Fibroblast of upper back skin (primary cell): ENCODE measurements at regions not wholly inside any gene's neighbourhood (a gene's known extent, or its start where the extent isn't known, plus 50 kb on each side); places are given as distances from the start of the nearest gene placed in this dataset.
"Not testable (repeated sequence)": the region's sequence is repeated elsewhere in the genome, so short reads cannot be mapped to it uniquely, and the experiment has no call there.

Experiments used
- DNase-seq: peaks from one replicate; pipeline ENCODE4 v3.0.0-alpha.2; 2013

- DNase-seq: no peak
Observed at GRCh38 chr20:43364001-43364400, 93.7 kb upstream of the SRSF6 start.

GRCh38 chr20:43363506-43363905 is 94.2 kb upstream of the SRSF6 start:
- no peak for DNase-seq

- no peak for DNase-seq
Observed at GRCh38 chr20:43361526-43361925, 96.2 kb upstream of the SRSF6 start.

GRCh38 chr20:43360016-43360415 is 97.7 kb upstream of the SRSF6 start:
- no peak for DNase-seq

GRCh38 chr20:43358811-43359210 is 98.9 kb upstream of the SRSF6 start:
- no peak for DNase-seq

GRCh38 chr20:43357352-43357751 is 100.3 kb upstream of the SRSF6 start:
- DNase-seq: no peak

- no peak for DNase-seq
Observed at GRCh38 chr20:43355610-43356009, 102.1 kb upstream of the SRSF6 start.

GRCh38 chr20:43352996-43353395 is 104.7 kb upstream of the SRSF6 start:
- no peak for DNase-seq

GRCh38 chr20:43350694-43351093 is 107.0 kb upstream of the SRSF6 start:
- DNase-seq: not testable (repeated sequence)

- no peak for DNase-seq
Observed at GRCh38 chr20:43349841-43350240, 107.9 kb upstream of the SRSF6 start.

GRCh38 chr20:43347839-43348238 is 109.9 kb upstream of the SRSF6 start:
- DNase-seq: not testable (repeated sequence)

- no peak for DNase-seq
Observed at GRCh38 chr20:43345676-43346075, 112.0 kb upstream of the SRSF6 start.

- DNase-seq: no peak
Observed at GRCh38 chr20:43341511-43341910, 116.2 kb upstream of the SRSF6 start.

- DNase-seq: no peak
Observed at GRCh38 chr20:43337036-43337435, 120.7 kb upstream of the SRSF6 start.

GRCh38 chr20:43334080-43334479 is 123.6 kb upstream of the SRSF6 start:
- DNase-seq: no peak

- DNase-seq: no peak
Observed at GRCh38 chr20:43331906-43332305, 125.8 kb upstream of the SRSF6 start.

- DNase-seq: no peak
Observed at GRCh38 chr20:43328697-43329096, 129.0 kb upstream of the SRSF6 start.

- not testable (repeated sequence) for DNase-seq
Observed at GRCh38 chr20:43327234-43327633, 130.5 kb upstream of the SRSF6 start.

GRCh38 chr20:43325926-43326325 is 131.8 kb upstream of the SRSF6 start:
- no peak for DNase-seq

- no peak for DNase-seq
Observed at GRCh38 chr20:43323592-43323991, 133.9 kb upstream of the PTPRT start.

GRCh38 chr20:43322851-43323250 is 133.1 kb upstream of the PTPRT start:
- DNase-seq: peak; percentile 45

- DNase-seq: no peak
Observed at GRCh38 chr20:43320536-43320935, 130.8 kb upstream of the PTPRT start.

GRCh38 chr20:43318755-43319297 is 129.1 kb upstream of the PTPRT start:
- no peak for DNase-seq

- no peak for DNase-seq
Observed at GRCh38 chr20:43316271-43316670, 126.6 kb upstream of the PTPRT start.

- DNase-seq: no peak
Observed at GRCh38 chr20:43309266-43309665, 119.6 kb upstream of the PTPRT start.

GRCh38 chr20:43306837-43307236 is 117.1 kb upstream of the PTPRT start:
- DNase-seq: no peak
